Upper lobe of right lung (tissue), 1 donor: ENCODE measurements at regions not wholly inside any gene's neighbourhood (a gene's known extent, or its start where the extent isn't known, plus 50 kb on each side); places are given as distances from the start of the nearest gene placed in this dataset.

Source experiments
- ATAC-seq: fragments of 200-7000 bp; cut with Tn5 transposase; one replicate; pipeline ENCODE4 v1.9.1; 2020; ENCODE audit warnings: mild to moderate bottlenecking, moderate library complexity
- DNase-seq: peaks from one replicate; pipeline ENCODE4 v3.0.0-alpha.2; 2020
- H3K27ac ChIP-seq: fragments of 200-600 bp; one replicate; pipeline ENCODE4 v1.8.0; 2022
- H3K27me3 ChIP-seq: fragments of 200-600 bp; one replicate; pipeline ENCODE4 v1.8.0; 2022; ENCODE audit warnings: mild to moderate bottlenecking
- H3K36me3 ChIP-seq: fragments of 200-600 bp; one replicate; pipeline ENCODE4 v1.8.0; 2022
- H3K4me1 ChIP-seq: fragments of 200-600 bp; one replicate; pipeline ENCODE4 v1.8.0; 2022
- H3K4me3 ChIP-seq: fragments of 200-600 bp; one replicate; pipeline ENCODE4 v1.8.0; 2022; ENCODE audit warnings: mild to moderate bottlenecking
- H3K9me3 ChIP-seq: fragments of 200-600 bp; one replicate; pipeline ENCODE4 v1.8.0; 2022
- intact Hi-C: fragments of 100-400 bp; cut with DNase I; formaldehyde crosslinking; loops from one replicate; pipeline ENCODE4 v1.11.0; 2022
- TF ChIP-seq, protein P1 (sequence below): fragments of 200-600 bp; IDR thresholded peaks from one replicate; pipeline ENCODE4 v1.8.0; 2022; ENCODE audit warnings: antibody characterized with exemption
- donor health status: DM: no; HTN: yes; CAD: no; lungs with severe emphysema.

DNA sequence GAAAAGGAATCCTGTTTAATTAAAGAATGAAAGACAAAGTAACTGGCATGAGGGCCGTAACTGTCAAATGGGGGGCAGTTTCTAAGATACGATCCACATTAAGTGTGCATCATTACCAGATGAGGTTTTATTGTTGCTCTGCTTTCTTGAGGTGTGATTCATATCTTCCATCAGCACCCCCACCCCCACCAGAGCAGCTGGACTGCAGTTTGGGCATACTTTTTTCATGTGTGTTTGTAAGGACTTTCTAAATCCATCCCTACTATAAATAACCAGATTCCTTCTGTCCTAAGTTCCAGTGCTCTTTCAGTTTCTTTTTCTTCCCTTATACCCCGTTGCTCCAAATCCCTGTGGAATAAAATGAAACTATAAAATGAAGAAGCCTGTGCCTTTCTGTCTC is 142.1 kb downstream of the CDCA7 start:
- no peak overlapping the region for H3K4me3 ChIP-seq
- ATAC-seq = no peak
- no peaks in the 10 kb centered on the region for H3K9me3 ChIP-seq
- H3K4me1 ChIP-seq = no peaks in the 10 kb centered on the region
- H3K27me3 ChIP-seq = no peaks in the 10 kb centered on the region
- intact Hi-C loops = no loop called here
- TF ChIP-seq, protein P1, sequence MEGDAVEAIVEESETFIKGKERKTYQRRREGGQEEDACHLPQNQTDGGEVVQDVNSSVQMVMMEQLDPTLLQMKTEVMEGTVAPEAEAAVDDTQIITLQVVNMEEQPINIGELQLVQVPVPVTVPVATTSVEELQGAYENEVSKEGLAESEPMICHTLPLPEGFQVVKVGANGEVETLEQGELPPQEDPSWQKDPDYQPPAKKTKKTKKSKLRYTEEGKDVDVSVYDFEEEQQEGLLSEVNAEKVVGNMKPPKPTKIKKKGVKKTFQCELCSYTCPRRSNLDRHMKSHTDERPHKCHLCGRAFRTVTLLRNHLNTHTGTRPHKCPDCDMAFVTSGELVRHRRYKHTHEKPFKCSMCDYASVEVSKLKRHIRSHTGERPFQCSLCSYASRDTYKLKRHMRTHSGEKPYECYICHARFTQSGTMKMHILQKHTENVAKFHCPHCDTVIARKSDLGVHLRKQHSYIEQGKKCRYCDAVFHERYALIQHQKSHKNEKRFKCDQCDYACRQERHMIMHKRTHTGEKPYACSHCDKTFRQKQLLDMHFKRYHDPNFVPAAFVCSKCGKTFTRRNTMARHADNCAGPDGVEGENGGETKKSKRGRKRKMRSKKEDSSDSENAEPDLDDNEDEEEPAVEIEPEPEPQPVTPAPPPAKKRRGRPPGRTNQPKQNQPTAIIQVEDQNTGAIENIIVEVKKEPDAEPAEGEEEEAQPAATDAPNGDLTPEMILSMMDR = no peak
- DNase-seq = no peak
- no peak overlapping the region for H3K27ac ChIP-seq
- H3K36me3 ChIP-seq = no peaks in the 10 kb centered on the region

DNA sequence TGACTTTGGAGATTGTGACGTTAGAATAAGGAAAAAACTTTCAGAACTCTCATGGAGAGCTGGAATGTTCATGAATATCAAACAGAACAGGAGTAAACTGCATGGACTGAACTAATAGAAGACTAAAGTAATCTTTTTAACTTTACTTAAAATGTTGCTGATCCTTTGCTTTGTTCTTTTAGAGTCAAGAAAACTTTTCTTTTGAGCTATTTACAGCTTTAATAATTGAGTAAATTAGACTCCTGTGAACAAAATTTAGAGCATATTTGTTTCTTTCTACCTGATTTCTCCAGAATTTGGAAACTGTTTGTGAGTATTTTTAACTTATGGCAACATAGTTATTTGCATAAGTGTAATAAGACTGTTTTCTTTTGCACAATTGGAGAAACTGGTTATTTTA is 146.3 kb downstream of the CDCA7 start:
- no peaks in the 10 kb centered on the region for H3K27me3 ChIP-seq
- intact Hi-C loops = no loop called here
- TF ChIP-seq, protein P1 = no peak
- no peak for DNase-seq
- H3K9me3 ChIP-seq = no peaks in the 10 kb centered on the region
- ATAC-seq = no peak
- H3K4me1 ChIP-seq = no peaks in the 10 kb centered on the region
- no peaks in the 10 kb centered on the region for H3K36me3 ChIP-seq
- H3K27ac ChIP-seq = no peak overlapping the region
- no peak overlapping the region for H3K4me3 ChIP-seq

DNA sequence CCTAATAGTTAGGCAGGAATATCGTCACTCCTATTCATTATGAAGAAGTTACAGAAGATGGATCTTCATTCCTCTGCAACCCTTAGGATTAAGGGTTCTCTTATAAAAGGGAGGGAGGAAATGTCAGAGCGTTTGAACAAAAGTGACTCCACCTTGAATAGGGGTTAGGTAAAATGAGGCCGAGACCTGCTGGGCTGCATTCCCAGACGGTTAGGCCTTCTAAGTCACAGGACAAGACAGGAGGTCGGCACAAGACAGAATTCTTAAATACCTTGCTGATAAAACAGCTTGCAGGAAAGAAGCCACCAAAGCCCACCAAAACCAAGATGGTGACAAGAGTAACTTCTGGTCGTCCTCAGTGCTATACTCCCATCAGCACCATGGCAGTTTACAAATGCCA is 147.6 kb downstream of the CDCA7 start:
- DNase-seq = no peak
- TF ChIP-seq, protein P1 = no peak
- Histone ChIP-seq H3K36me3 (no peaks in the 10 kb centered on the region), H3K27me3 (no peaks in the 10 kb centered on the region), H3K9me3 (no peaks in the 10 kb centered on the region), H3K27ac (no peak overlapping the region), H3K4me3 (no peak overlapping the region), H3K4me1 (no peaks in the 10 kb centered on the region)
- ATAC-seq = no peak
- intact Hi-C loops = no loop called here

DNA sequence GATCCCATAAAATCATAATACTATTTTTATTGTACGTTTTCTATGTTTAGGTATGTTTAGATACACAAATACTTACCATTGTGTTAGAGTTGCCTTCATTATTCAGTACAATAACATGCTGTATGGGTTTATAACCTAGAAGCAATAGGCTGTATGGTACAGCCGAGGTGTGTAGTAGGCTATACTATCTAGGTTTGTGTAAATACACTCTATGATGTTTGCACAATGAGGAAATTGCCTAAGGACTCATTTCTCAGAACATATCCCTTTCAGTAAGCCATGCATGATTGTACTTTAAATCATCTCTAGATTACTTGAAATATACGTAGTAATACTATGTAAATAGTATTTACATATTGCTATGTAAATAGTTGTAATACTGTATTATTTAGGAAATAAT is 156.7 kb downstream of the CDCA7 start:
- Histone ChIP-seq H3K36me3 (no peaks in the 10 kb centered on the region), H3K4me3 (no peak overlapping the region), H3K27ac (no peak overlapping the region), H3K9me3 (no peaks in the 10 kb centered on the region), H3K27me3 (no peaks in the 10 kb centered on the region), H3K4me1 (no peaks in the 10 kb centered on the region)
- DNase-seq (no peak), ATAC-seq (no peak)
- intact Hi-C loops = no loop called here
- TF ChIP-seq, protein P1 = no peak

DNA sequence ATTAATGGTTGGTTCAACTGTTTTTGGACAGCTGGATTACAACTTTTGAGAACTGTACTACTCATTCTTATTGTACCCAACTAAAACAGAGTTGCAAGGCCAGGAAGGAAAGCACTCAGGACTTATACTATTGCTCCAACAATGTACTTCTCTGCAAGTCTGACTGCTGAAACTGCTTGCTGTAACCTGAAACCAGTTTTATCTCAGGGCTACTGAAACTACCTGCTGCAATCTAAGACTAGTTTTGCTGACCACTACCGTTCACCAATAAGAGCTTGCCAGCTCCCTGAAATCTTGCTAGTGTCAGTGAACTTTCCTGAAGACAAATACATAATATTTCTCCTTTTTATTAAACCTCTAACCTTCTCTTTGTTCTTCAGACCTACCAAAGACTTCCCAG is 157.3 kb downstream of the CDCA7 start:
- Histone ChIP-seq H3K36me3 (no peaks in the 10 kb centered on the region), H3K4me3 (no peak overlapping the region), H3K27me3 (no peaks in the 10 kb centered on the region), H3K4me1 (no peaks in the 10 kb centered on the region), H3K27ac (no peak overlapping the region), H3K9me3 (no peaks in the 10 kb centered on the region)
- TF ChIP-seq, protein P1 = no peak
- ATAC-seq = no peak
- DNase-seq = no peak
- intact Hi-C loops = no loop called here

DNA sequence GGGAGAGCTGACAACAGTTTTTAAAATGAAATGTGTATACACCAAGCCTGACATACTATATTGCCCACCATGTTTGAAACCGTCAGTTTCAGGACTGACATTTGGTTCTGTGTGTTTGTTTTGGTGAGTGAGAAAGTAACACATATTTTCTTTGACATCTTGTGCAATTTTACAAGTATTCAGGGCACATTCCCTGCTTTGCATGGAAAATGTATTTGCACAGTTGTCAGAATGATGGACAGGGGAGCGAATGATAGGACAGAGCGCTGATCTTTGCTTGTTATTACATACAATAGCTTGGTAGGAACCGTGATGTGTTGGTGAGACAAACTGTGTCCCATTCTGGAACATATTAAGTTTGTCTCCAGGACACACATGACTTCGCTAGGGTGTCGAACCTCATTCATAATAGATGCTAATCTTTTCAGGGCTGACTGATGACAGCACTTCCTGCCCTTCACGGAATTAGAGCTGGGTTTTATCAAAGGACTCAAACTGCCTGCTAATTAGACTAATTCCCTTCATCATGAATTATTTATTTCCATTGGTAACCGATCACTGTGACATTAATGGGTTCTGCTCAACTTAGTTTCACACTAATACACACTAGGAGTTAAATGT is 158.5 kb downstream of the CDCA7 start:
- Histone ChIP-seq H3K27ac (no peak overlapping the region), H3K9me3 (peaks cover 2% of the 10 kb centered on the region), H3K4me3 (no peak overlapping the region), H3K36me3 (no peaks in the 10 kb centered on the region), H3K4me1 (no peaks in the 10 kb centered on the region), H3K27me3 (no peaks in the 10 kb centered on the region)
- DNase-seq (no peak), ATAC-seq (no peak)
- TF ChIP-seq, protein P1 = no peak
- intact Hi-C loops = no loop called here
